ENCODE measurements at regions not wholly inside any gene's neighbourhood (a gene's known extent, or its start where the extent isn't known, plus 50 kb on each side); places are given as distances from the start of the nearest gene placed in this dataset.

GRCh38 chr2:16339206-16339605 is 326.4 kb downstream of the CYRIA start:
- TF ChIP-seq TAF1 (IDR thresholded peaks at IDR 0.05; ENCODE audit: borderline replicate concordance, insufficient read depth, low read length), result no peak
- no peak for TF ChIP-seq FOXP2 (optimal IDR thresholded peaks at IDR 0.05; ENCODE audit: borderline replicate concordance, extremely low read depth, extremely low read length, insufficient read depth)
- TF ChIP-seq, protein P1, sequence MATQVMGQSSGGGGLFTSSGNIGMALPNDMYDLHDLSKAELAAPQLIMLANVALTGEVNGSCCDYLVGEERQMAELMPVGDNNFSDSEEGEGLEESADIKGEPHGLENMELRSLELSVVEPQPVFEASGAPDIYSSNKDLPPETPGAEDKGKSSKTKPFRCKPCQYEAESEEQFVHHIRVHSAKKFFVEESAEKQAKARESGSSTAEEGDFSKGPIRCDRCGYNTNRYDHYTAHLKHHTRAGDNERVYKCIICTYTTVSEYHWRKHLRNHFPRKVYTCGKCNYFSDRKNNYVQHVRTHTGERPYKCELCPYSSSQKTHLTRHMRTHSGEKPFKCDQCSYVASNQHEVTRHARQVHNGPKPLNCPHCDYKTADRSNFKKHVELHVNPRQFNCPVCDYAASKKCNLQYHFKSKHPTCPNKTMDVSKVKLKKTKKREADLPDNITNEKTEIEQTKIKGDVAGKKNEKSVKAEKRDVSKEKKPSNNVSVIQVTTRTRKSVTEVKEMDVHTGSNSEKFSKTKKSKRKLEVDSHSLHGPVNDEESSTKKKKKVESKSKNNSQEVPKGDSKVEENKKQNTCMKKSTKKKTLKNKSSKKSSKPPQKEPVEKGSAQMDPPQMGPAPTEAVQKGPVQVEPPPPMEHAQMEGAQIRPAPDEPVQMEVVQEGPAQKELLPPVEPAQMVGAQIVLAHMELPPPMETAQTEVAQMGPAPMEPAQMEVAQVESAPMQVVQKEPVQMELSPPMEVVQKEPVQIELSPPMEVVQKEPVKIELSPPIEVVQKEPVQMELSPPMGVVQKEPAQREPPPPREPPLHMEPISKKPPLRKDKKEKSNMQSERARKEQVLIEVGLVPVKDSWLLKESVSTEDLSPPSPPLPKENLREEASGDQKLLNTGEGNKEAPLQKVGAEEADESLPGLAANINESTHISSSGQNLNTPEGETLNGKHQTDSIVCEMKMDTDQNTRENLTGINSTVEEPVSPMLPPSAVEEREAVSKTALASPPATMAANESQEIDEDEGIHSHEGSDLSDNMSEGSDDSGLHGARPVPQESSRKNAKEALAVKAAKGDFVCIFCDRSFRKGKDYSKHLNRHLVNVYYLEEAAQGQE (IDR thresholded peaks at IDR 0.05; ENCODE audit: insufficient read depth in 1 of 2, low read depth in 2 of 2, low read length in 2 of 2), result no peak
- TF ChIP-seq SIN3A (IDR thresholded peaks at IDR 0.05; ENCODE audit: borderline replicate concordance, insufficient read depth, low read length), result no peak
- TF ChIP-seq POLR2AphosphoS5 (IDR thresholded peaks at IDR 0.05; ENCODE audit: low read depth, low read length), result no peak

- TF ChIP-seq, protein P1 (IDR thresholded peaks at IDR 0.05; ENCODE audit: insufficient read depth in 1 of 2, low read depth in 2 of 2, low read length in 2 of 2), result no peak
- TF ChIP-seq POLR2AphosphoS5 (IDR thresholded peaks at IDR 0.05; ENCODE audit: low read depth, low read length), result no peak
- TF ChIP-seq SIN3A (IDR thresholded peaks at IDR 0.05; ENCODE audit: borderline replicate concordance, insufficient read depth, low read length), result no peak
- no peak for TF ChIP-seq FOXP2 (optimal IDR thresholded peaks at IDR 0.05; ENCODE audit: borderline replicate concordance, extremely low read depth, extremely low read length, insufficient read depth)
- no peak for TF ChIP-seq TAF1 (IDR thresholded peaks at IDR 0.05; ENCODE audit: borderline replicate concordance, insufficient read depth, low read length)
Measured at GRCh38 chr2:16338026-16338425, 327.6 kb downstream of the CYRIA start.

DNA sequence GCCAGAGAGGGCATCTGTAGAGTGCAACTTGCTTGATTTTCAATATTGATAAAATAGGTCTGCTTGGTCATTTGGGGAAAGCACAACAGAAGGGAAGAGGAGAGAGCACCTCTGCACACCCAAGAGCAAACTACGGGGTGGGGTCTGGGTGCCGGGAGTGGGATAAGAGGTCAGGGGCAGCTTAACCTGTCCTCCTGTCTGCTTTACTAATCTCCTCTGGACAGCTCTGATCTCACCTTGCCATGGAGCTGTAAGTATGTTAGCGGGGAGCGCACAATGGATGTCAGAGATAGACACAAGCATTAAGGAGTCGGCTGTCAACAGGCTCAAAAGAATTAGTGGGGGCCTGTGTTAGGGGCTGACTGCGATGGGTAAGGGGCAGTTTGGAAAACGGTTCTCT is 328.7 kb downstream of the CYRIA start:
- no peak for TF ChIP-seq SIN3A (IDR thresholded peaks at IDR 0.05; ENCODE audit: borderline replicate concordance, insufficient read depth, low read length)
- no peak for TF ChIP-seq POLR2AphosphoS5 (IDR thresholded peaks at IDR 0.05; ENCODE audit: low read depth, low read length)
- TF ChIP-seq, protein P1 (IDR thresholded peaks at IDR 0.05; ENCODE audit: insufficient read depth in 1 of 2, low read depth in 2 of 2, low read length in 2 of 2), result no peak

- TF ChIP-seq TAF1 (IDR thresholded peaks at IDR 0.05; ENCODE audit: borderline replicate concordance, insufficient read depth, low read length) (no peak), POLR2AphosphoS5 (IDR thresholded peaks at IDR 0.05; ENCODE audit: low read depth, low read length) (no peak), SIN3A (IDR thresholded peaks at IDR 0.05; ENCODE audit: borderline replicate concordance, insufficient read depth, low read length) (no peak), FOXP2 (optimal IDR thresholded peaks at IDR 0.05; ENCODE audit: borderline replicate concordance, extremely low read depth, extremely low read length, insufficient read depth) (no peak)
- TF ChIP-seq, protein P1 (IDR thresholded peaks at IDR 0.05; ENCODE audit: insufficient read depth in 1 of 2, low read depth in 2 of 2, low read length in 2 of 2), result no peak
Measured at GRCh38 chr2:16336491-16336890, 329.1 kb downstream of the CYRIA start.

- no peak for TF ChIP-seq FOXP2 (optimal IDR thresholded peaks at IDR 0.05; ENCODE audit: borderline replicate concordance, extremely low read depth, extremely low read length, insufficient read depth)
- TF ChIP-seq SIN3A (IDR thresholded peaks at IDR 0.05; ENCODE audit: borderline replicate concordance, insufficient read depth, low read length), result no peak
- TF ChIP-seq, protein P1 (IDR thresholded peaks at IDR 0.05; ENCODE audit: insufficient read depth in 1 of 2, low read depth in 2 of 2, low read length in 2 of 2), result no peak
- no peak for TF ChIP-seq POLR2AphosphoS5 (IDR thresholded peaks at IDR 0.05; ENCODE audit: low read depth, low read length)
- no peak for TF ChIP-seq TAF1 (IDR thresholded peaks at IDR 0.05; ENCODE audit: borderline replicate concordance, insufficient read depth, low read length)
Measured at GRCh38 chr2:16335947-16336346, 329.7 kb downstream of the CYRIA start.
